Esophagus squamous epithelium (tissue), 5 donors: ENCODE measurements at regions not wholly inside any gene's neighbourhood (a gene's known extent, or its start where the extent isn't known, plus 50 kb on each side); places are given as distances from the start of the nearest gene placed in this dataset.

ENCODE experiments used
- DNase-seq: peaks from one replicate; lab custom pipeline; 2025; lab: John Stamatoyannopoulos, UW
- H3K27ac ChIP-seq, 4 donors: fragments of 200-600 bp; sonication (generic); one replicate each; pipeline ENCODE4 v1.5.1; 2016 to 2019; ENCODE audit warnings: mild to moderate bottlenecking in 1 of 4
- H3K27me3 ChIP-seq, 4 donors: fragments of 200-600 bp; sonication (generic); 1 replicate in 3 of 4; 2 replicates in 1 of 4; pipeline versions ENCODE4 v1.5.1 to v1.6.0; 2017 to 2021; ENCODE audit warnings: antibody characterized with exemption in 1 of 4
- H3K36me3 ChIP-seq, 3 donors: fragments of 200-600 bp; sonication (generic); one replicate each; pipeline ENCODE4 v1.5.1; 2016 to 2019
- H3K4me1 ChIP-seq, 3 donors: fragments of 200-600 bp; sonication (generic); one replicate each; pipeline ENCODE4 v1.5.1; 2017 to 2019
- H3K4me3 ChIP-seq, 4 donors: fragments of 200-600 bp; sonication (generic); 1 replicate in 3 of 4; 2 replicates in 1 of 4; pipeline ENCODE4 v1.5.1; 2016 to 2019; ENCODE audit warnings: mild to moderate bottlenecking in 2 of 4, moderate library complexity in 1 of 4
- H3K9me3 ChIP-seq, 3 donors: fragments of 200-600 bp; sonication (generic); one replicate each; pipeline ENCODE4 v1.5.1; 2016 to 2019
- POLR2A ChIP-seq, 4 donors: fragments of 450-650 bp; IDR thresholded peaks; one replicate each; pipeline ENCODE4 v1.6.1; 2017; ENCODE audit warnings: antibody characterized with exemption in 4 of 4, mild to moderate bottlenecking in 4 of 4, moderate library complexity in 3 of 4
- WGBS, 2 donors: methylation state at CpG; one replicate each; pipeline ENCODE4 v1.1.5; 2018; 5-methylcytosine and 5-hydroxymethylcytosine counted together
- intact Hi-C: fragments of 100-400 bp; cut with DNase I; formaldehyde crosslinking; loops from one replicate; pipeline ENCODE4 v1.15.0; 2022
- TF ChIP-seq, protein P1 (sequence below), 6 experiments: fragments of 450-650 bp in 4 of 6; fragments of 200-600 bp in 2 of 6; sonication (generic) in 2 of 6; IDR thresholded peaks; one replicate each; pipeline ENCODE4 v1.5.1; 2016 to 2019; ENCODE audit warnings: antibody characterized with exemption in 6 of 6, mild to moderate bottlenecking in 4 of 6, moderate library complexity in 4 of 6
- donor health status: DM: yes; HTN: yes; CAD: no.

GRCh38 chr1:30315185-30315960, 408.0 kb downstream of the MATN1 start:
- H3K4me1 ChIP-seq, result no peaks in the 10 kb centered on the region

GRCh38 chr1:30314591-30314990, 408.8 kb downstream of the MATN1 start:
- WGBS, 2 donors, result 55 to 58% methylated on average over 4 to 5 of the region's 5 CpGs
- Histone ChIP-seq H3K9me3 (no peaks in the 10 kb centered on the region), H3K4me3 (no peak overlapping the region), H3K36me3 (no peaks in the 10 kb centered on the region), H3K27ac (no peak overlapping the region), H3K4me1 (no peaks in the 10 kb centered on the region), H3K27me3 (peaks cover 0 to 64% (median 0%) of the 10 kb centered on the region in 4 donors)
- no peak for TF ChIP-seq POLR2A (IDR thresholded peaks at IDR 0.05)
- TF ChIP-seq, protein P1, sequence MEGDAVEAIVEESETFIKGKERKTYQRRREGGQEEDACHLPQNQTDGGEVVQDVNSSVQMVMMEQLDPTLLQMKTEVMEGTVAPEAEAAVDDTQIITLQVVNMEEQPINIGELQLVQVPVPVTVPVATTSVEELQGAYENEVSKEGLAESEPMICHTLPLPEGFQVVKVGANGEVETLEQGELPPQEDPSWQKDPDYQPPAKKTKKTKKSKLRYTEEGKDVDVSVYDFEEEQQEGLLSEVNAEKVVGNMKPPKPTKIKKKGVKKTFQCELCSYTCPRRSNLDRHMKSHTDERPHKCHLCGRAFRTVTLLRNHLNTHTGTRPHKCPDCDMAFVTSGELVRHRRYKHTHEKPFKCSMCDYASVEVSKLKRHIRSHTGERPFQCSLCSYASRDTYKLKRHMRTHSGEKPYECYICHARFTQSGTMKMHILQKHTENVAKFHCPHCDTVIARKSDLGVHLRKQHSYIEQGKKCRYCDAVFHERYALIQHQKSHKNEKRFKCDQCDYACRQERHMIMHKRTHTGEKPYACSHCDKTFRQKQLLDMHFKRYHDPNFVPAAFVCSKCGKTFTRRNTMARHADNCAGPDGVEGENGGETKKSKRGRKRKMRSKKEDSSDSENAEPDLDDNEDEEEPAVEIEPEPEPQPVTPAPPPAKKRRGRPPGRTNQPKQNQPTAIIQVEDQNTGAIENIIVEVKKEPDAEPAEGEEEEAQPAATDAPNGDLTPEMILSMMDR (IDR thresholded peaks at IDR 0.05), result no peak
- intact Hi-C loops, result no loop called here
- no peak for DNase-seq

More at GRCh38 chr1:30315185-30315960, 408.0 kb downstream of the MATN1 start:
- no peak overlapping the region for H3K4me3 ChIP-seq
- intact Hi-C loops, result no loop called here
- no peak for DNase-seq
- 46 to 65% methylated on average over 4 of the region's 4 CpGs for WGBS, 2 donors
- H3K36me3 ChIP-seq, result no peaks in the 10 kb centered on the region
- no peak overlapping the region for H3K27ac ChIP-seq
- no peak for TF ChIP-seq POLR2A (IDR thresholded peaks at IDR 0.05)
- no peaks in the 10 kb centered on the region for H3K9me3 ChIP-seq
- peaks cover 0 to 72% (median 0%) of the 10 kb centered on the region in 4 donors for H3K27me3 ChIP-seq

DNA sequence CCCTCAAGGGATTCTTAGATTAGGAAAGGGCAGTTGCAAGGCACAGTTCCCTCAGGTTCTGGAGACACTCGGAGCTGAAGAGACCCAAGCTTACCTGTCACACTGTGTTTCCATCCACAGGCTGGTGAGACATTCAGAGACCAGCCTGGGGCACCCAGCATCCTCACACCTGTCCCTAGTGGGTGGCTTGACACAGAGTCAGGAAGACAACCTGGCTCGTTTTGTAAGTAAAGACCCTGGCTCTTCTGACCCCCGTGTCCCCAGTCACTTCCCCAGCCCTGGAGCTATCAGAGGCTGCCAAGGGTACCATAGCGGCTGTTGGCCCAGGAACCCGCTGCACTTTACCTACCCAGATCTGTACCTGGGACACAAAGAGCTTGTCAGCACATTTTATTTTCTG, 409.8 kb downstream of the MATN1 start:
- DNase-seq, result no peak
- Histone ChIP-seq H3K4me3 (no peak overlapping the region), H3K27ac (no peak overlapping the region), H3K27me3 (peaks cover 0 to 54% (median 0%) of the 10 kb centered on the region in 4 donors), H3K36me3 (no peaks in the 10 kb centered on the region), H3K4me1 (no peaks in the 10 kb centered on the region), H3K9me3 (no peaks in the 10 kb centered on the region)
- WGBS, 2 donors, result 55 to 90% methylated on average over 2 to 3 of the region's 5 CpGs
- intact Hi-C loops, result no loop called here
- no peak for TF ChIP-seq POLR2A (IDR thresholded peaks at IDR 0.05)
- TF ChIP-seq, protein P1 (IDR thresholded peaks at IDR 0.05), result no peak

DNA sequence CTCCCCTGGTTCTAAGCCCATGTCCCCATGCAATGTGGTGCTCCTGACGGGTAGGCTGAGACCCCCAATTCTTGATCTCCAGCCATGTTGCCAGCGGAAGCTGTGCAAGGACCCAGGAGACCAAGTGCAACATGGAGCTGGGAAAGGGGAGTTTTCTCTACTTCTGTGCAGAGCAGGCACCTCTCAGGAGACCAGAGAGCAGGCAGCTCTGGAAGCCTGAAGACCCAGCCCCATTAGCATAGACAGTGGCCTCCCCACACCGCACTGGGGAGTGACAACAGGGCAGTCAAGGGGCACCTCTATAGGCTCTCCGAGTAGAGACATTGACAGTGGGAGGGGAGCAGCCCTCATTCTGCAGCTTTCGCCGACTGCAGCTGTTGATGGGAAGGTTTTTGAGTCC, 410.2 kb downstream of the MATN1 start:
- no peak for TF ChIP-seq POLR2A (IDR thresholded peaks at IDR 0.05)
- TF ChIP-seq, protein P1 (IDR thresholded peaks at IDR 0.05), result no peak
- Histone ChIP-seq H3K4me1 (no peaks in the 10 kb centered on the region), H3K27ac (no peak overlapping the region), H3K36me3 (no peaks in the 10 kb centered on the region), H3K9me3 (no peaks in the 10 kb centered on the region), H3K27me3 (peaks cover 0 to 50% (median 0%) of the 10 kb centered on the region in 4 donors), H3K4me3 (no peak overlapping the region)
- 96% methylated on average over 4 of the region's 6 CpGs; no CpG with 5 or more reads in 1 of the 2 donors for WGBS, 2 donors
- no peak for DNase-seq
- intact Hi-C loops, result no loop called here

DNA sequence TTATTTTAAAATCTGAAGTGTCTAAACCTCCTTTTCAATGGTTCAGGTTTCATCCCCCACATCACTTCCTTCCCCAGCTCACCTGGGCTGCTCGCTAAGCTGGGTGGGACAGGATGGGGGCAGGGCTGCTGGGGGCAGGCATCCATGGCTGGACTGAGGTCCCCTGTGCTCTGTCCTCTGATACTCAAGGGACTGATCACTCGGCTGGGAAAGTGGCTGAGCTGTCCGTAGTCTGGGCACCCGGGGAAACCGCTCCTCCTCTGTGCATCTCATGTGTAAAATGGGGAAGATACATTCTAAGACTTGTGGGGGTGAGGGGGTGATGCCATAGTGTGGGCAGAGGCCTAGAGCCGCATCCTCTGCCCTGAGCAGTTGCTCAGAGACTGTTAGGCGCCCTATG, 411.2 kb downstream of the MATN1 start:
- Histone ChIP-seq H3K36me3 (no peaks in the 10 kb centered on the region), H3K27ac (no peak overlapping the region), H3K9me3 (no peaks in the 10 kb centered on the region), H3K4me1 (no peaks in the 10 kb centered on the region), H3K4me3 (no peak overlapping the region), H3K27me3 (peaks cover 0 to 55% (median 0%) of the 10 kb centered on the region in 4 donors)
- intact Hi-C loops, result no loop called here
- DNase-seq, result no peak
- TF ChIP-seq, protein P1 (IDR thresholded peaks at IDR 0.05), result no peak
- TF ChIP-seq POLR2A (IDR thresholded peaks at IDR 0.05), result no peak
- 14 to 59% methylated on average over 1 to 4 of the region's 7 CpGs for WGBS, 2 donors
